ENCODE measurements at regions not wholly inside any gene's neighbourhood (a gene's known extent, or its start where the extent isn't known, plus 50 kb on each side); places are given as distances from the start of the nearest gene placed in this dataset.

GRCh38 chr15:29544513-29545128 is 275.0 kb upstream of the NSMCE3 start:
- no peak for TF ChIP-seq CTCF (IDR thresholded peaks at IDR 0.05; ENCODE audit: control extremely low read depth in 1 of 3, insufficient read depth in 1 of 3, low read depth in 1 of 3, low read length in 3 of 3)
- TF ChIP-seq TBP (IDR thresholded peaks at IDR 0.05; ENCODE audit: low read depth, low read length): no peak
- TF ChIP-seq EZH2 (IDR thresholded peaks at IDR 0.05; ENCODE audit: low read depth, low read length, severe bottlenecking): no peak

All from H1 (cell line).